ENCODE measurements at regions not wholly inside any gene's neighbourhood (a gene's known extent, or its start where the extent isn't known, plus 50 kb on each side); places are given as distances from the start of the nearest gene placed in this dataset.

- no peak overlapping the region for H3K27ac ChIP-seq (ENCODE audit: low read depth in 1 of 2, low read length in 2 of 2)
- intact Hi-C loops (cut with DNase I, micrococcal nuclease) = no loop called here
- peaks cover 36% of the 10 kb centered on the region for H3K4me1 Mint-ChIP-seq (ENCODE audit: low read depth)
- H3K36me3 Mint-ChIP-seq (ENCODE audit: low read depth) = no peaks in the 10 kb centered on the region
- ChIA-PET POLR2A (no interaction called here), CTCF (no interaction called here)
- no peaks in the 10 kb centered on the region for H3K27me3 ChIP-seq (ENCODE audit: control insufficient read depth in 1 of 2, insufficient read depth in 2 of 2, low read length in 2 of 2)
- H3K4me1 ChIP-seq (ENCODE audit: insufficient read depth, low read length) = no peaks in the 10 kb centered on the region
- H3K27ac Mint-ChIP-seq = no peak overlapping the region
- no peak for DNase-seq
- no peak overlapping the region for H3K4me3 ChIP-seq (ENCODE audit: low read length)
- no peak for ATAC-seq (ENCODE audit: poor library complexity)
- no peak overlapping the region for H3K4me3 Mint-ChIP-seq
- TF ChIP-seq CTCF (IDR thresholded peaks at IDR 0.05) = no peak
- no peaks in the 10 kb centered on the region for H3K9me3 ChIP-seq (ENCODE audit: control insufficient read depth in 1 of 2, insufficient read depth in 1 of 2, low read length in 2 of 2)
- peaks cover 3% of the 10 kb centered on the region for H3K9me3 Mint-ChIP-seq
- H3K27me3 Mint-ChIP-seq = no peaks in the 10 kb centered on the region
- no peaks in the 10 kb centered on the region for H3K36me3 ChIP-seq (ENCODE audit: insufficient read depth, low read length)
These were observed 570.6 kb upstream of the CLINT1 start for GRCh38 chr5:158429564-158429963.

GRCh38 chr5:158423623-158424200 lies 564.8 kb upstream of the CLINT1 start:
- no peak for TF ChIP-seq CTCF (IDR thresholded peaks at IDR 0.05)
- Histone ChIP-seq H3K27me3 (ENCODE audit: control insufficient read depth in 1 of 2, insufficient read depth in 2 of 2, low read length in 2 of 2) (no peaks in the 10 kb centered on the region), H3K4me3 (ENCODE audit: low read length) (no peak overlapping the region), H3K4me1 (ENCODE audit: insufficient read depth, low read length) (no peaks in the 10 kb centered on the region), H3K9me3 (ENCODE audit: control insufficient read depth in 1 of 2, insufficient read depth in 1 of 2, low read length in 2 of 2) (no peaks in the 10 kb centered on the region), H3K36me3 (ENCODE audit: insufficient read depth, low read length) (no peaks in the 10 kb centered on the region), H3K27ac (ENCODE audit: low read depth in 1 of 2, low read length in 2 of 2) (no peak overlapping the region)
- no peaks in the 10 kb centered on the region for H3K27me3 Mint-ChIP-seq
- H3K4me3 Mint-ChIP-seq = no peak overlapping the region
- ATAC-seq (ENCODE audit: poor library complexity) (no peak), DNase-seq (no peak)
- CTCF ChIA-PET = no interaction called here
- no peaks in the 10 kb centered on the region for H3K9me3 Mint-ChIP-seq
- no peak overlapping the region for H3K27ac Mint-ChIP-seq
- POLR2A ChIA-PET = no interaction called here
- intact Hi-C loops (cut with DNase I, micrococcal nuclease) = no loop called here
- H3K4me1 Mint-ChIP-seq (ENCODE audit: low read depth) = no peaks in the 10 kb centered on the region
- no peaks in the 10 kb centered on the region for H3K36me3 Mint-ChIP-seq (ENCODE audit: low read depth)

GRCh38 chr5:158422653-158423515 lies 563.9 kb upstream of the CLINT1 start:
- Histone ChIP-seq H3K36me3 (ENCODE audit: insufficient read depth, low read length) (no peaks in the 10 kb centered on the region), H3K27me3 (ENCODE audit: control insufficient read depth in 1 of 2, insufficient read depth in 2 of 2, low read length in 2 of 2) (no peaks in the 10 kb centered on the region), H3K27ac (ENCODE audit: low read depth in 1 of 2, low read length in 2 of 2) (no peak overlapping the region), H3K4me3 (ENCODE audit: low read length) (no peak overlapping the region), H3K9me3 (ENCODE audit: control insufficient read depth in 1 of 2, insufficient read depth in 1 of 2, low read length in 2 of 2) (no peaks in the 10 kb centered on the region), H3K4me1 (ENCODE audit: insufficient read depth, low read length) (no peaks in the 10 kb centered on the region)
- Mint-ChIP-seq H3K4me1 (ENCODE audit: low read depth) (no peaks in the 10 kb centered on the region), H3K27me3 (no peaks in the 10 kb centered on the region), H3K9me3 (no peaks in the 10 kb centered on the region), H3K27ac (no peak overlapping the region), H3K4me3 (no peak overlapping the region), H3K36me3 (ENCODE audit: low read depth) (no peaks in the 10 kb centered on the region)
- ChIA-PET POLR2A (no interaction called here), CTCF (interaction anchor here (0.6 to 0.7 kb wide), 2 partner anchors 148 to 250 kb away, joined by 4 read pairs; no protein-coding TSS in a partner anchor)
- no peak for ATAC-seq (ENCODE audit: poor library complexity)
- no peak for TF ChIP-seq CTCF (IDR thresholded peaks at IDR 0.05)
- intact Hi-C loops (cut with DNase I, micrococcal nuclease) = no loop called here
- no peak for DNase-seq

All from CD4-positive, alpha-beta T cell (primary cell).